Large intestine (tissue), 3 donors: ENCODE measurements at regions not wholly inside any gene's neighbourhood (a gene's known extent, or its start where the extent isn't known, plus 50 kb on each side); places are given as distances from the start of the nearest gene placed in this dataset.

Source experiments
- DNase-seq, 2 donors: peaks; one replicate each; pipeline versions ENCODE4 v3.0.0 to v3.0.0-alpha.2; 2013
- H3K27ac ChIP-seq: one replicate; pipeline ENCODE4 v1.5.1; 2013; ENCODE audit warnings: low read length
- H3K27me3 ChIP-seq: 2 replicates; pipeline ENCODE4 v1.6.1; 2013; ENCODE audit warnings: low read length; ENCODE audit not compliant: control insufficient read depth, insufficient read depth
- H3K36me3 ChIP-seq: 2 replicates; pipeline ENCODE4 v1.6.1; 2013; ENCODE audit warnings: low read length; ENCODE audit not compliant: control insufficient read depth, insufficient read depth
- H3K4me1 ChIP-seq: one replicate; pipeline ENCODE4 v1.6.1; 2013; ENCODE audit warnings: low read length; ENCODE audit not compliant: control insufficient read depth, insufficient read depth
- H3K4me3 ChIP-seq: one replicate; pipeline ENCODE4 v1.5.1; 2013; ENCODE audit warnings: low read length
- H3K9me3 ChIP-seq: one replicate; pipeline ENCODE4 v1.6.1; 2013; ENCODE audit warnings: mild to moderate bottlenecking, low read depth, low read length, moderate library complexity; ENCODE audit not compliant: control insufficient read depth
- WGBS: methylation state at CpG from one replicate; pipeline ENCODE4 v1.1.5; 2013; ENCODE audit warnings: low lambda C conversion rate; ENCODE audit not compliant: insufficient coverage; 5-methylcytosine and 5-hydroxymethylcytosine counted together

- WGBS: no CpG with 5 or more reads among the region's 7 CpGs
- H3K9me3 ChIP-seq: no peaks in the 10 kb centered on the region
- H3K36me3 ChIP-seq: no peaks in the 10 kb centered on the region
- H3K4me1 ChIP-seq: no peaks in the 10 kb centered on the region
- H3K4me3 ChIP-seq: no peak overlapping the region
- DNase-seq: no peak
- no peak overlapping the region for H3K27ac ChIP-seq
- no peaks in the 10 kb centered on the region for H3K27me3 ChIP-seq
Observed at GRCh38 chr20:56689318-56689717, 60.2 kb downstream of the TFAP2C start.

GRCh38 chr20:56689852-56690485 is 60.9 kb downstream of the TFAP2C start:
- no peak for DNase-seq
- no CpG with 5 or more reads among the region's 8 CpGs for WGBS
- Histone ChIP-seq H3K4me1 (no peaks in the 10 kb centered on the region), H3K36me3 (no peaks in the 10 kb centered on the region), H3K27ac (no peak overlapping the region), H3K9me3 (no peaks in the 10 kb centered on the region), H3K27me3 (no peaks in the 10 kb centered on the region), H3K4me3 (no peak overlapping the region)

- no peaks in the 10 kb centered on the region for H3K27me3 ChIP-seq
- H3K4me3 ChIP-seq: no peak overlapping the region
- no peaks in the 10 kb centered on the region for H3K9me3 ChIP-seq
- no CpG with 5 or more reads among the region's 11 CpGs for WGBS
- H3K36me3 ChIP-seq: no peaks in the 10 kb centered on the region
- no peaks in the 10 kb centered on the region for H3K4me1 ChIP-seq
- no peak overlapping the region for H3K27ac ChIP-seq
- peak in 1 of 2 donors; percentile 14 for DNase-seq
Observed at GRCh38 chr20:56690531-56691175, 61.5 kb downstream of the TFAP2C start.

GRCh38 chr20:56691325-56691998 is 62.4 kb downstream of the TFAP2C start:
- DNase-seq: no peak
- Histone ChIP-seq H3K4me3 (no peak overlapping the region), H3K27me3 (no peaks in the 10 kb centered on the region), H3K4me1 (no peaks in the 10 kb centered on the region), H3K9me3 (no peaks in the 10 kb centered on the region), H3K27ac (no peak overlapping the region), H3K36me3 (no peaks in the 10 kb centered on the region)
- WGBS: no CpG with 5 or more reads among the region's 11 CpGs

- H3K27ac ChIP-seq: no peak overlapping the region
- no peak overlapping the region for H3K4me3 ChIP-seq
- no peaks in the 10 kb centered on the region for H3K4me1 ChIP-seq
- 96% methylated on average over 4 of the region's 5 CpGs for WGBS
- H3K27me3 ChIP-seq: no peaks in the 10 kb centered on the region
- H3K9me3 ChIP-seq: no peaks in the 10 kb centered on the region
- no peaks in the 10 kb centered on the region for H3K36me3 ChIP-seq
- no peak for DNase-seq
Observed at GRCh38 chr20:56693217-56693616, 64.1 kb downstream of the TFAP2C start.

- no peaks in the 10 kb centered on the region for H3K27me3 ChIP-seq
Observed at GRCh38 chr20:56697476-56697875, 68.4 kb downstream of the TFAP2C start.

GRCh38 chr20:56698297-56698696 is 69.2 kb downstream of the TFAP2C start:
- 95% methylated on average over 3 of the region's 3 CpGs for WGBS
- DNase-seq: no peak
- no peaks in the 10 kb centered on the region for H3K4me1 ChIP-seq
- no peak overlapping the region for H3K4me3 ChIP-seq
- H3K27ac ChIP-seq: no peak overlapping the region
- H3K27me3 ChIP-seq: no peaks in the 10 kb centered on the region
- H3K36me3 ChIP-seq: no peaks in the 10 kb centered on the region
- H3K9me3 ChIP-seq: no peaks in the 10 kb centered on the region

More at GRCh38 chr20:56697476-56697875, 68.4 kb downstream of the TFAP2C start:
- DNase-seq: no peak
- H3K9me3 ChIP-seq: no peaks in the 10 kb centered on the region
- H3K27ac ChIP-seq: no peak overlapping the region
- H3K36me3 ChIP-seq: no peaks in the 10 kb centered on the region
- H3K4me1 ChIP-seq: no peaks in the 10 kb centered on the region
- WGBS: no CpG with 5 or more reads among the region's 11 CpGs
- no peak overlapping the region for H3K4me3 ChIP-seq

GRCh38 chr20:56698749-56699148 is 69.6 kb downstream of the TFAP2C start:
- Histone ChIP-seq H3K4me1 (no peaks in the 10 kb centered on the region), H3K9me3 (no peaks in the 10 kb centered on the region), H3K27me3 (no peaks in the 10 kb centered on the region), H3K36me3 (no peaks in the 10 kb centered on the region), H3K4me3 (no peak overlapping the region), H3K27ac (no peak overlapping the region)
- DNase-seq: no peak
- no CpG with 5 or more reads among the region's 7 CpGs for WGBS

- no CpG with 5 or more reads among the region's 21 CpGs for WGBS
- DNase-seq: no peak
- Histone ChIP-seq H3K36me3 (no peaks in the 10 kb centered on the region), H3K27me3 (no peaks in the 10 kb centered on the region), H3K27ac (no peak overlapping the region), H3K4me3 (no peak overlapping the region), H3K9me3 (no peaks in the 10 kb centered on the region), H3K4me1 (no peaks in the 10 kb centered on the region)
Observed at GRCh38 chr20:56702931-56703840, 74.1 kb downstream of the TFAP2C start.

- 76% methylated on average over 2 of the region's 6 CpGs for WGBS
- Histone ChIP-seq H3K27me3 (peaks cover 3% of the 10 kb centered on the region), H3K9me3 (no peaks in the 10 kb centered on the region), H3K36me3 (no peaks in the 10 kb centered on the region), H3K27ac (no peak overlapping the region), H3K4me1 (no peaks in the 10 kb centered on the region), H3K4me3 (no peak overlapping the region)
- no peak for DNase-seq
Observed at GRCh38 chr20:56706867-56707360, 77.8 kb downstream of the TFAP2C start.
